GM23338 (cell line): ENCODE measurements at regions not wholly inside any gene's neighbourhood (a gene's known extent, or its start where the extent isn't known, plus 50 kb on each side); places are given as distances from the start of the nearest gene placed in this dataset.
"Not testable (repeated sequence)": the region's sequence is repeated elsewhere in the genome, so short reads cannot be mapped to it uniquely, and the experiment has no call there.

Experiments used
- CREB1 ChIP-seq: fragments of 250-450 bp; sonication (Bioruptor Pico); IDR thresholded peaks from 2 replicates; pipeline ENCODE4 v1.5.0; 2020; ENCODE audit warnings: low read depth, mild to moderate bottlenecking, moderate library complexity
- EZH2 ChIP-seq: fragments of 200-600 bp; sonication (generic); IDR thresholded peaks from one replicate; pipeline ENCODE4 v1.8.0; 2017; ENCODE audit warnings: antibody characterized with exemption, mild to moderate bottlenecking, low read depth; ENCODE audit not compliant: unreplicated experiment
- EZH2phosphoT487 ChIP-seq: fragments of 200-600 bp; sonication (generic); IDR thresholded peaks from one replicate; pipeline ENCODE4 v1.8.1; 2018; ENCODE audit warnings: antibody characterized with exemption; ENCODE audit not compliant: unreplicated experiment
- JUNB ChIP-seq: IDR thresholded peaks from one replicate; pipeline ENCODE4 v1.6.1; 2016; ENCODE audit warnings: antibody characterized with exemption; ENCODE audit not compliant: unreplicated experiment
- NANOG ChIP-seq: IDR thresholded peaks from 2 replicates; pipeline ENCODE4 v1.6.1; 2016; ENCODE audit warnings: antibody characterized with exemption, borderline replicate concordance
- POLR2AphosphoS5 ChIP-seq: IDR thresholded peaks from 2 replicates; pipeline ENCODE4 v1.6.1; 2016; ENCODE audit warnings: antibody characterized with exemption, low read depth
- STAT1 ChIP-seq: IDR thresholded peaks from one replicate; pipeline ENCODE4 v1.6.1; 2016; ENCODE audit warnings: antibody characterized with exemption; ENCODE audit not compliant: unreplicated experiment
- ZNF114 ChIP-seq: fragments of 250-450 bp; sonication (Bioruptor Pico); IDR thresholded peaks from 2 replicates; pipeline ENCODE4 v1.5.0; 2020; ENCODE audit warnings: mild to moderate bottlenecking, moderate library complexity
- ZNF331 ChIP-seq: fragments of 250-450 bp; sonication (Bioruptor Pico); IDR thresholded peaks from 2 replicates; pipeline ENCODE4 v1.5.0; 2020; ENCODE audit warnings: low read depth, mild to moderate bottlenecking, moderate library complexity
- TF ChIP-seq, protein P1 (sequence below), 2 experiments: fragments of 200-600 bp in 1 of 2; sonication (generic) in 1 of 2; conservative IDR thresholded peaks; 2 replicates each; pipeline versions ENCODE4 v1.5.1 to v1.6.1; 2016 to 2017; ENCODE audit warnings: antibody characterized with exemption in 2 of 2, low read depth in 2 of 2, mild to moderate bottlenecking in 2 of 2, moderate library complexity in 1 of 2
- TF ChIP-seq, protein P2 (sequence below): IDR thresholded peaks from one replicate; pipeline ENCODE4 v1.6.1; 2018; ENCODE audit warnings: antibody characterized with exemption; ENCODE audit not compliant: unreplicated experiment
- TF ChIP-seq, protein P3 (sequence below): IDR thresholded peaks from 2 replicates; pipeline ENCODE4 v1.6.1; 2016; ENCODE audit warnings: antibody characterized with exemption

DNA sequence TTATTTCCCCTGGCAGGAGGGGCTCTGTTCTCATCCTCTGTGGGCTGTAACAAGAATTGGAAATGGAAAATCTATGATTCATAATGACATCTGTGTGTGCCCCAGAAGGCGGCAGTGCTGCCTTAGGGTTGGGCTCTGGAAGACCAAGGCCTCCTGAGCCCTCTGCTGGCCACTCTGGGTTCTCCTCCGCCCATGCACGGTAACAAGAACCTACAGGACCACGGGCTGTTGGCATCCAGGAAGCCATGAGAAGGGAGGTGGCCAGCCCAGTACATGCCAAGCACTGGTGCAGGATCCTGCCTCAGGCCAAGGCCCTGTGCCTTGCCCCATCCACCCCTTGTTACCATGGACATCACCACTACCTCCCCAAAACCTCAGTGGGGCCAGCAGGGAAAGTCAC is 454.2 kb downstream of the TP53TG3F start:
- TF ChIP-seq EZH2; POLR2AphosphoS5; EZH2phosphoT487; ZNF114 (CRISPR knock-in tag); ZNF331 (CRISPR knock-in tag); CREB1; JUNB; NANOG; STAT1: not testable (repeated sequence)
- TF ChIP-seq, protein P1, sequence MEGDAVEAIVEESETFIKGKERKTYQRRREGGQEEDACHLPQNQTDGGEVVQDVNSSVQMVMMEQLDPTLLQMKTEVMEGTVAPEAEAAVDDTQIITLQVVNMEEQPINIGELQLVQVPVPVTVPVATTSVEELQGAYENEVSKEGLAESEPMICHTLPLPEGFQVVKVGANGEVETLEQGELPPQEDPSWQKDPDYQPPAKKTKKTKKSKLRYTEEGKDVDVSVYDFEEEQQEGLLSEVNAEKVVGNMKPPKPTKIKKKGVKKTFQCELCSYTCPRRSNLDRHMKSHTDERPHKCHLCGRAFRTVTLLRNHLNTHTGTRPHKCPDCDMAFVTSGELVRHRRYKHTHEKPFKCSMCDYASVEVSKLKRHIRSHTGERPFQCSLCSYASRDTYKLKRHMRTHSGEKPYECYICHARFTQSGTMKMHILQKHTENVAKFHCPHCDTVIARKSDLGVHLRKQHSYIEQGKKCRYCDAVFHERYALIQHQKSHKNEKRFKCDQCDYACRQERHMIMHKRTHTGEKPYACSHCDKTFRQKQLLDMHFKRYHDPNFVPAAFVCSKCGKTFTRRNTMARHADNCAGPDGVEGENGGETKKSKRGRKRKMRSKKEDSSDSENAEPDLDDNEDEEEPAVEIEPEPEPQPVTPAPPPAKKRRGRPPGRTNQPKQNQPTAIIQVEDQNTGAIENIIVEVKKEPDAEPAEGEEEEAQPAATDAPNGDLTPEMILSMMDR (conservative IDR thresholded peaks at IDR 0.05; ENCODE audit: low read depth in 2 of 2): not testable (repeated sequence)
- TF ChIP-seq, protein P2, sequence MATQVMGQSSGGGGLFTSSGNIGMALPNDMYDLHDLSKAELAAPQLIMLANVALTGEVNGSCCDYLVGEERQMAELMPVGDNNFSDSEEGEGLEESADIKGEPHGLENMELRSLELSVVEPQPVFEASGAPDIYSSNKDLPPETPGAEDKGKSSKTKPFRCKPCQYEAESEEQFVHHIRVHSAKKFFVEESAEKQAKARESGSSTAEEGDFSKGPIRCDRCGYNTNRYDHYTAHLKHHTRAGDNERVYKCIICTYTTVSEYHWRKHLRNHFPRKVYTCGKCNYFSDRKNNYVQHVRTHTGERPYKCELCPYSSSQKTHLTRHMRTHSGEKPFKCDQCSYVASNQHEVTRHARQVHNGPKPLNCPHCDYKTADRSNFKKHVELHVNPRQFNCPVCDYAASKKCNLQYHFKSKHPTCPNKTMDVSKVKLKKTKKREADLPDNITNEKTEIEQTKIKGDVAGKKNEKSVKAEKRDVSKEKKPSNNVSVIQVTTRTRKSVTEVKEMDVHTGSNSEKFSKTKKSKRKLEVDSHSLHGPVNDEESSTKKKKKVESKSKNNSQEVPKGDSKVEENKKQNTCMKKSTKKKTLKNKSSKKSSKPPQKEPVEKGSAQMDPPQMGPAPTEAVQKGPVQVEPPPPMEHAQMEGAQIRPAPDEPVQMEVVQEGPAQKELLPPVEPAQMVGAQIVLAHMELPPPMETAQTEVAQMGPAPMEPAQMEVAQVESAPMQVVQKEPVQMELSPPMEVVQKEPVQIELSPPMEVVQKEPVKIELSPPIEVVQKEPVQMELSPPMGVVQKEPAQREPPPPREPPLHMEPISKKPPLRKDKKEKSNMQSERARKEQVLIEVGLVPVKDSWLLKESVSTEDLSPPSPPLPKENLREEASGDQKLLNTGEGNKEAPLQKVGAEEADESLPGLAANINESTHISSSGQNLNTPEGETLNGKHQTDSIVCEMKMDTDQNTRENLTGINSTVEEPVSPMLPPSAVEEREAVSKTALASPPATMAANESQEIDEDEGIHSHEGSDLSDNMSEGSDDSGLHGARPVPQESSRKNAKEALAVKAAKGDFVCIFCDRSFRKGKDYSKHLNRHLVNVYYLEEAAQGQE: not testable (repeated sequence)
- TF ChIP-seq, protein P3, sequence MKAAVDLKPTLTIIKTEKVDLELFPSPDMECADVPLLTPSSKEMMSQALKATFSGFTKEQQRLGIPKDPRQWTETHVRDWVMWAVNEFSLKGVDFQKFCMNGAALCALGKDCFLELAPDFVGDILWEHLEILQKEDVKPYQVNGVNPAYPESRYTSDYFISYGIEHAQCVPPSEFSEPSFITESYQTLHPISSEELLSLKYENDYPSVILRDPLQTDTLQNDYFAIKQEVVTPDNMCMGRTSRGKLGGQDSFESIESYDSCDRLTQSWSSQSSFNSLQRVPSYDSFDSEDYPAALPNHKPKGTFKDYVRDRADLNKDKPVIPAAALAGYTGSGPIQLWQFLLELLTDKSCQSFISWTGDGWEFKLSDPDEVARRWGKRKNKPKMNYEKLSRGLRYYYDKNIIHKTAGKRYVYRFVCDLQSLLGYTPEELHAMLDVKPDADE: not testable (repeated sequence)
